Endothelial cell (in vitro differentiated cells): ENCODE measurements at regions not wholly inside any gene's neighbourhood (a gene's known extent, or its start where the extent isn't known, plus 50 kb on each side); places are given as distances from the start of the nearest gene placed in this dataset.

Experiments
- DNase-seq: peaks from one replicate; pipeline ENCODE4 v3.0.0; 2021; ENCODE audit warnings: low spot score
- H3K27ac Mint-ChIP-seq: one replicate; pipeline ENCODE4 v1.8.0; 2021; ENCODE audit warnings: mixed read lengths, inconsistent platforms; ENCODE audit not compliant: unreplicated experiment
- H3K27me3 Mint-ChIP-seq: one replicate; pipeline ENCODE4 v1.8.0; 2021; ENCODE audit warnings: mild to moderate bottlenecking, moderate library complexity, mixed read lengths, inconsistent platforms; ENCODE audit not compliant: unreplicated experiment
- H3K36me3 Mint-ChIP-seq: one replicate; pipeline ENCODE4 v1.8.0; 2021; ENCODE audit warnings: mild to moderate bottlenecking, low read depth, mixed read lengths, inconsistent platforms; ENCODE audit not compliant: unreplicated experiment
- H3K4me1 Mint-ChIP-seq: one replicate; pipeline ENCODE4 v1.8.0; 2021; ENCODE audit warnings: mild to moderate bottlenecking, mixed read lengths, inconsistent platforms; ENCODE audit not compliant: unreplicated experiment
- H3K4me3 Mint-ChIP-seq: one replicate; pipeline ENCODE4 v1.8.0; 2021; ENCODE audit warnings: mild to moderate bottlenecking, mixed read lengths, inconsistent platforms; ENCODE audit not compliant: unreplicated experiment
- H3K9me3 Mint-ChIP-seq: one replicate; pipeline ENCODE4 v1.8.0; 2021; ENCODE audit warnings: mixed read lengths, inconsistent platforms; ENCODE audit not compliant: unreplicated experiment
- TF ChIP-seq, protein P1 (sequence below): fragments of 200-600 bp; sonication (generic); IDR thresholded peaks from one replicate; pipeline ENCODE4 v1.5.0; 2021; ENCODE audit warnings: antibody characterized with exemption; ENCODE audit not compliant: unreplicated experiment

DNA sequence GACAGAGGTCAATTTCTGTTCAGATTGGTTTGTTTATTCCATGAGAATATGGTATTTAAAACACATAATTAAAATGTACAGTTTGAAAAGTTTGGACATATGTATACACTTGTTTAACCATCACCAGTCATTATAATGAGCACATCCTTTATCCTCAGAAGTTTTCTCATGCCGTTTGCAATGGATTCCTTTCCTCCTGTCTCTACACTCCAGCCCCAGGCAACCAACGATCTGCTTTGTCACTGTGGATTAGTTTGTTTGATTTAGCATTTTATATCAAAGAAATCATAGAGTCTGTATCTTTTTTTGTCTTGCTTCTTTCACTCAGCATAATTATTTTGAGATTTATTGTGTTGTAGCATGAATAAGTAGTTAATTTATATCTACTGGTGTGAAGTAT, 243.0 kb upstream of the TRAM1L1 start:
- Mint-ChIP-seq H3K27me3 (no peaks in the 10 kb centered on the region), H3K4me3 (no peak overlapping the region), H3K27ac (no peak overlapping the region), H3K4me1 (no peaks in the 10 kb centered on the region), H3K36me3 (no peaks in the 10 kb centered on the region), H3K9me3 (no peaks in the 10 kb centered on the region)
- TF ChIP-seq, protein P1, sequence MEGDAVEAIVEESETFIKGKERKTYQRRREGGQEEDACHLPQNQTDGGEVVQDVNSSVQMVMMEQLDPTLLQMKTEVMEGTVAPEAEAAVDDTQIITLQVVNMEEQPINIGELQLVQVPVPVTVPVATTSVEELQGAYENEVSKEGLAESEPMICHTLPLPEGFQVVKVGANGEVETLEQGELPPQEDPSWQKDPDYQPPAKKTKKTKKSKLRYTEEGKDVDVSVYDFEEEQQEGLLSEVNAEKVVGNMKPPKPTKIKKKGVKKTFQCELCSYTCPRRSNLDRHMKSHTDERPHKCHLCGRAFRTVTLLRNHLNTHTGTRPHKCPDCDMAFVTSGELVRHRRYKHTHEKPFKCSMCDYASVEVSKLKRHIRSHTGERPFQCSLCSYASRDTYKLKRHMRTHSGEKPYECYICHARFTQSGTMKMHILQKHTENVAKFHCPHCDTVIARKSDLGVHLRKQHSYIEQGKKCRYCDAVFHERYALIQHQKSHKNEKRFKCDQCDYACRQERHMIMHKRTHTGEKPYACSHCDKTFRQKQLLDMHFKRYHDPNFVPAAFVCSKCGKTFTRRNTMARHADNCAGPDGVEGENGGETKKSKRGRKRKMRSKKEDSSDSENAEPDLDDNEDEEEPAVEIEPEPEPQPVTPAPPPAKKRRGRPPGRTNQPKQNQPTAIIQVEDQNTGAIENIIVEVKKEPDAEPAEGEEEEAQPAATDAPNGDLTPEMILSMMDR: no peak
- no peak for DNase-seq

DNA sequence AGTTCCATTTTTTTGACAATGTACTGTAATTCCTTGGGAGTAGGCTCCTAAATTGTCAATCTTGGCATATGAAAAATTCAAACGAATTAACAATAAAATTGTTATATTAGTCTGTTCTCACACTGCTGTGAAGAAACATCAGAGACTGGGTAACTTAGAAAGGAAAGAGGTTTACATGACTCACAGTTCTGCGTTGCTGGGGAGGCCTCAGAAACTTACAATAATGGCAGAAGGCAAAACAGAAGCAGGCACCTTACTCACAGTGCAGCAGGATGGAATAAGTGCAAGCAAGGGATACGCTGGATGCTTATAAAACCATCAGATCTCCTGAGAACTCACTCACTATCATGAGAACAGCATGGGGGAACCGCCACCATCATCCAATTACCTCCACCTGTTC, 246.4 kb upstream of the TRAM1L1 start:
- TF ChIP-seq, protein P1: no peak
- Mint-ChIP-seq H3K9me3 (no peaks in the 10 kb centered on the region), H3K36me3 (no peaks in the 10 kb centered on the region), H3K4me1 (no peaks in the 10 kb centered on the region), H3K4me3 (no peak overlapping the region), H3K27ac (no peak overlapping the region), H3K27me3 (no peaks in the 10 kb centered on the region)
- DNase-seq: no peak

DNA sequence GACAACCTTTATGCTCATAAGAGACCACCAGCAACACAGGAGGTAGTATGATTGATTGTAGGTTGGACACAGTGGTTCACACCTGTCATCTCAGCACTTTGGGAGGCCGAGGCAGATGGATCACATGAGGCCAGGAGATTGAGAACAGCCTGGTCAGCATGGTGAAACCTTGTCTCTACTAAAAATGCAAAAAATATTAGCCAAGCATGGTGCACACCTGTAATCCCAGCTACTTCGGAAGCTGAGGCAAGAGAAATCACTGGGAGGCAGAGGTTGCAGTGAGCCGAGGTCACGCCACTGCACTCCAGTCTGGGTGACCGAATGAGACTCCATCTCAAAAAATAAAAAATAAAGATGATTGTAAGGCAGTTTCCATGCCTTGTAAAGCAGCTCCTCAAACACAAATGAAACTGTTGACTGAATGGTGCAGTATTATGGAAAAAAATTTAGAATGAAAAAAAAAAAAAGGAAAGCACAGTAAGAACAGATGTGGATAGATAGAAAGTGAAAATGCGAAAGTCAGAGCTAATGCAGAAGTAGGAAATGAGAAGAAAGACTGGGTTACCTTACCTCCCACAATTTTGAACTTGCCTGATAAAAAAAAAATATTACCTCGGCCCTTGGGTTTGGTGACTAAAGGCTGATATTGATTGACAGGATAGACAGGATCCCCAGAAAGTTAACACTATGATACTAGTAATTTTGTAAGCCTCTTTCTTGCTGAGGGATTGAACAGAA, 249.2 kb upstream of the TRAM1L1 start:
- Mint-ChIP-seq H3K27ac (no peak overlapping the region), H3K9me3 (no peaks in the 10 kb centered on the region), H3K4me3 (no peak overlapping the region), H3K27me3 (no peaks in the 10 kb centered on the region), H3K36me3 (no peaks in the 10 kb centered on the region), H3K4me1 (no peaks in the 10 kb centered on the region)
- no peak for DNase-seq
- TF ChIP-seq, protein P1: no peak

DNA sequence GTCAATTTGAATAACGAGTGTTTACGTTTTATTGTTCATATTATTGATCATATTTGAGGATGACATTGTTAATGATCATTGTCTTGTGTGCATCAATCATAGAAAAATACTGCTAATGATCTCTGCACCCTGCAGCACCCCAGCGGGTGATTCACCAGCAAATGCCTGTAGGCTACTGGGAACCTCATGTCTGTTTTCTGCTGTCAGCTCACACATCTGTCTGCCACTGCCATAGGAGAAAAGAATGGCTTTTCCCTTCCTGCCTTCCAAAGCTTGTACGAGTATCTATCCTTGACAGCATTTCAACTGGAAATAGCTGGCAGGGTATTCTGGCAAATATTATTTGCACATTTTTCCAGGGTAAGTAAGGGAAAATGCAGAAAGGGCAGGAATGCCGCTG, 272.1 kb upstream of the TRAM1L1 start:
- no peaks in the 10 kb centered on the region for H3K36me3 Mint-ChIP-seq
- no peak for DNase-seq
- H3K9me3 Mint-ChIP-seq: no peaks in the 10 kb centered on the region
- H3K27ac Mint-ChIP-seq: no peak overlapping the region
- TF ChIP-seq, protein P1: no peak
- no peak overlapping the region for H3K4me3 Mint-ChIP-seq
- H3K27me3 Mint-ChIP-seq: no peaks in the 10 kb centered on the region
- H3K4me1 Mint-ChIP-seq: no peaks in the 10 kb centered on the region

DNA sequence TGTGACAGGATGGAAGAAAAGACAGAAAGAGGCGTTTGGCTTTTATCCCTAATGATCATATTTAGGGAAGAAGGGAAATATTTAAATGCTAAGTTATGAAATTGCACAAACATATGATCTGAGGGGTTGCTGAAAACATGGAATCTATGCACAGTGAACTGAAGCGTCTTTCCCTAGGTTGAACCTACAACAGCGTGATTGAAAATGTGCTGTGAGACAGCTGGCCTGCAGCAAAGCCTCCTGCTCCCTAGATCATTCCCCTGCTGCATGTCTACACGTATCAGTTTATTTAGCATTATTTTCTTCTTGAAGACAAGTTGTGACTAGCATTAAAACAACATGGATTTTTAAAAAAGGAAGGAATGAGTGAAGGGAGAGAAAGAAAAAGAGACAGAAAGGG, 272.5 kb upstream of the TRAM1L1 start:
- Mint-ChIP-seq H3K36me3 (no peaks in the 10 kb centered on the region), H3K4me1 (no peaks in the 10 kb centered on the region)

More for the DNA sequence above, 272.5 kb upstream of the TRAM1L1 start:
- no peak for DNase-seq
- no peak overlapping the region for H3K4me3 Mint-ChIP-seq
- no peaks in the 10 kb centered on the region for H3K9me3 Mint-ChIP-seq
- no peak overlapping the region for H3K27ac Mint-ChIP-seq
- TF ChIP-seq, protein P1: no peak
- H3K27me3 Mint-ChIP-seq: no peaks in the 10 kb centered on the region
